ENCODE measurements at regions not wholly inside any gene's neighbourhood (a gene's known extent, or its start where the extent isn't known, plus 50 kb on each side); places are given as distances from the start of the nearest gene placed in this dataset.

DNA sequence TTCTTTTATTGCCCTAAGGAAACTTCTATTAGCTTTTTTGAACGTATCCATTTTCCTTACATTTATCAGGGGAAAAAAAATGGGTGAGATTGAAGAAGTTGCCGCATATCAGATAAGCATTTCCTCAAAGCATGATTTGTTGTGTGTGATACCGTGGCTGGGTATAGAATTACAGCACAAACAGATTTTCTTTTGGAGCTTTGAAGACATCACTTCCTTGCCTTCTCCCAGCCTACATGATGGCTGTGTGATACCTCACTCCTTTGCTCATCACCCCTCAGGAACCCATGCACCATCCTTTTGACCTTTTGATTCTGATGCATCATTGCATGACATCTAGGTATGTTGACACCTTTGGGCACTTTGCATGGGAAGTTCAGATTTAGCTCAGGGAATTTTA is 1155.3 kb downstream of the BRD1 start:
- no peak for DNase-seq (ENCODE audit: low spot score)

DNA sequence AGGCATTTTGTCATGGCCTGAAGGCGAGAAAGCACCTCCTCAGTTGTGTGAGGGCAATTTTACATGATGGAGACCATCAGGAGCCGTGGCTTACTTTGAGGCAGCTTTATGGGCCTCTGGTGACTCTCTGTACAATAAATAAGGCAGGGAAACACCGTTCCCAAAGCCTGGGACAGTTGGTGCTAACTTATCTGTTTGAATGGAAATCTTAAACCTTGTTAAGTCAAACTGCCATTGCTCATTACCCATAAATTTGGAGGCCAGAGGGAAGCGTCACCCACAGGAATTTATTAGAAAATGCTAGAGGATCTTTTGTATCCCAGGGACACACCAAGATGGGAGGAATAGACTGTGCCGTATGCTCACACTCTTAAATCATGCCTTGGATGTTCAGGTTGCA is 1156.9 kb downstream of the BRD1 start:
- DNase-seq (ENCODE audit: low spot score), result no peak

DNA sequence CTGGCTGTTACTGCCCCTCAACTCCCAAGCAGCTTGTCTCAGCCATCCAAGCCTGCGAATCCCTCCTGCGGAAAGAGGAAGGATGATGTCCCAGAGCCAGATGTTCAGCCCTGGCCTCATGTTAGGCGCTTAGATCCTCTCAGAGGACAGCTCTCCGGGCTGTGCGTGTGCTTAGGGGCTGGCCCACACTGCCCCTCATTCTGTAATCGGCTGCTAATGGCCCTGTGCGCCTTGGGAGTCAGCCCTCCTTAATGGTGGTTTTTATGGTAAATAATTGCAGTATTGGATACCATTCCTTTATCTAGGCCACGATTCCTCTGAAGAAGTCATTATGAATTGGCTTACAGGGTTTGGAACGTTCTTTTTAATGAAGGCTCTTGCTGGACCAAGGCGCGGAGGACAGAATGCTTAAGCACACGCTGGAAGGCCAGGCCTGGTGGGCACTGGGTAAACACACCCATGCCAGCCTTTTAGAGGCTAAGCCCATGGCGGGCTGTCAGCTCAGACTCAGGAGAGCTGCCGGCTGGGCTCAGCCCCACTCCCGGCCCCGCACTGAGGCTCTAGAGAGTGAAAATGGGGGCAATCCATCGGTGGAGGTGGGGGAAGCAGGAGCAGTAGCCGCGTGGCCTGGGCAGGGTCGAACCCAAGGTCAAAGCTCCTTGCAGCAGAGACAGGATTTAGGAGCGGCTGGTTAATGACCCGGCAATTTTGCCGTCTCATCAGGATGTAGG is 1157.5 kb downstream of the BRD1 start:
- DNase-seq (ENCODE audit: low spot score), result no peak

DNA sequence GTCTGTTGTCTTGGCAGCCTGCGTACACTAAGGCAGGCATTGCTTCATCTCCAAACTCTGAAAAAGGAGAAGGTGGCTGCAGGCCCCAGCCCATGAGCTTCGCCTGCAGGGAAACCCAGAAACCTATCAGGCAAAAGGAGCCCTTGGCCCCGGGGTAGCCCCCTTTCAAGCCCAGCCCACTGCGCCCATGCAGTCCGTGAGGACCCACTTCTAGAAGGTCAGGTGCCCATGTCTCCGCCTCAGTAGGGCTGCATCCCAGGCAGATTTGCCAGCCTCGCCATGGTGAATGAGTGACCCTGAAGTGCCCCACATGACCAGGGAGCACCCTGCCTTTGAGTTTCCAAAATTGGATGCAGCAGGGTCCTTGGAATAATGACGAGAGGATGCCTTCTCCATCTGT is 1158.4 kb downstream of the BRD1 start:
- DNase-seq (ENCODE audit: low spot score), result no peak

DNA sequence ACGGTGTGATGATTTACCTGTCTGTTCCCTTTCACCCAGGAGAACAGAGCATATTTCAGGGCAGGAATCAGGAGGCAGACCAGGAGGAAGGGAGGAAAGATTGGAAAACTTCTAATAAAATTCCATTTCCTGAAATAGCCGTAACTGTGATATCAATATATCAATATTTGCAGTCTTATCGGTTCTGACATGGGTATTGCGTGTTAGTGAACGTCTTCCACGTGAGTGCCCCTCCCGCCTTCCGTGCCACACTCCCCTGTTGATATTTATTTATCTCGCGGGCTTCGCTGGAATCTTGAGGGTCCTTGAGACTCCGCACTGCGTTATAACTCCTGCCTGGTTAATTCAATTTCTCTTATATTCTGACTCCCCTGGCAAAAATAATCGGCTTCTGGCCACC is 1160.4 kb downstream of the BRD1 start:
- DNase-seq (ENCODE audit: low spot score), result no peak

DNA sequence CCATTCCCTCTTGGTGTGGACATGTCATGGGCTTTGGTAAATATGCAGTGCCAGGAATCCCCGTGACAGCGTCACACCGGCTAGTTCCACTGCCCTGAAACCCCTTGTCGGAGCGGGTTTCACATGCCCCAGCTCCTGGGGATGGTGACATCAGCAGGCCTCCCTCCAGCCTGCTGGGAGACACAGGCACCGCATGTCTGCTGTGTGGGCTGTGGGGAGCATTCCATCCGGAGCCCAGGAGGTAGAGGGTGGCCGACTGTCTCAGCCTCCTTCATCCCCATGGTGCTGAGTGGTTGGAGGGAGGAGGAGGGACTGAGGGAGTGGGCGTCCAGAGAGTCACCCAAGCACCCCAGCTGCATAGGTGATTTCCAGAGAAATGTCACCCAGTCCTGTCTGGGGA is 1161.1 kb downstream of the BRD1 start:
- no peak for DNase-seq (ENCODE audit: low spot score)

DNA sequence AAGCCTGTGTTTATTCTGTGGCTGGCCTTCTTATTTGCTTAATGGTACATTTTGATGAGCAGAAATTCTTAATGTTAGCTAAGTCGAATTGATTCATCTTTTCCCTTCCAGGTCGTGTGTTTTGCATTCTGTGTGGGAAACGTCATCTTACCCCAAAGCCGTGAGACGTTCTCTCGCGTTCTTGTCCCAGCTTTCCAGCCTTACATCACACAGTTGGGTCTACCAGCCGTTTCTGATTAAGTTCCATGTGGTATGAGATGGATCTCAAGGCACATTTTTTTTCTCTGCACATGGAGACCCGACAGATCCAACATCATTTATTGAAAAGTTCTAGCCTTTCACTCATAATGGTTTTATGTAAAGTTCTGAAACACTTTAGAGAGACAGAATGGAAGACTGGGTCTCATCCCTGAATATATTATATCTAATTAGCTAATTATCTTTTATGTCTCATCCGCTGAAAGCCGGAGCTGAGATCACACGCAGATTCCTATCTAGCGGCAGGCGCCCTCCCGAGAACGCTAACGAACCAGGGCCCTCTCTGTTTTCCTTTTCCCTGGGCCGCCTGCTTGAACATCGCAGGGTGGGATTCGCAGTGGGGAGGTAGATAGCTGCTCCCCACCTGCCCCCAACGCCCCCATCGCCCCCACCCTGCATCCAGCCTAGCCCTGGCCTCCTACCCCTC is 1162.2 kb downstream of the BRD1 start:
- DNase-seq (ENCODE audit: low spot score), result no peak

DNA sequence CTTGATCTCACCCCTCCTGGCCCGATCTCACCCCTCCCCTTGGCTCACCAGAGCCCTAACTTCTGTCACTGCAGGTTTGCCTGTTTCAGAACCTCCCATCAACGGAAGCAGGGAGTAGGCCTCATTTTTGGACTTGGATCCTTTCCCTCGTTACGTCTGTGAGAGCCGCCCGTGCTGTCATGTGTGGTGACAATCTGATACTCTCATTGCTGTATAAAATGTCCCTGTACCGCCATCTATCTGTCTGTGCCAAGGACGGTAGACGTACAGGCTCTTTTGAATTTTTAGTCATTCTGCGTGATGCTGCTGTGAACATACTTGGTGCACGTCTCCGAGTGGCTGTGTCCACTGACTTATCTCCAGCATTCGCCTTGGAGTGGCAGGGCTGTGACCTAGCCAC is 1163.1 kb downstream of the BRD1 start:
- no peak for DNase-seq (ENCODE audit: low spot score)

DNA sequence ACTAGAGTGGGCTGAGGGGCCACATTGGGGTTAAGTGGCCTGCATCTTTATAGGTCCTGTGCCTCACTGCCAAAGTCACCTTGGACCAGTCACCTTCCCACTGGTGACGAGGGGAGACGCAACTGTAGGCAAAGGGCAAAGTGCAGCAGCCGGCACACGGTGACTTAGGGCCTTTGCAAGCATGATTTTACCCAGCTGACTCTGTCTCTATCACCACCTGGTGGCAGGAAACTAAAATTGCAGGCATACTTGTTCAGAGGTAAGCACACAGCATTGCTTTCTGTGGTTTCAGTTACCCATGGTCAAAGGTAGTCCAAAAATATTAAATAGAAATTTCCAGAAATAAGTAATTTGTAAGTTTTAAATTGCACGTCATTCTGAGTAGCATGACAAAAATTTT is 1164.4 kb downstream of the BRD1 start:
- peak; percentile 87 for DNase-seq (ENCODE audit: low spot score)

DNA sequence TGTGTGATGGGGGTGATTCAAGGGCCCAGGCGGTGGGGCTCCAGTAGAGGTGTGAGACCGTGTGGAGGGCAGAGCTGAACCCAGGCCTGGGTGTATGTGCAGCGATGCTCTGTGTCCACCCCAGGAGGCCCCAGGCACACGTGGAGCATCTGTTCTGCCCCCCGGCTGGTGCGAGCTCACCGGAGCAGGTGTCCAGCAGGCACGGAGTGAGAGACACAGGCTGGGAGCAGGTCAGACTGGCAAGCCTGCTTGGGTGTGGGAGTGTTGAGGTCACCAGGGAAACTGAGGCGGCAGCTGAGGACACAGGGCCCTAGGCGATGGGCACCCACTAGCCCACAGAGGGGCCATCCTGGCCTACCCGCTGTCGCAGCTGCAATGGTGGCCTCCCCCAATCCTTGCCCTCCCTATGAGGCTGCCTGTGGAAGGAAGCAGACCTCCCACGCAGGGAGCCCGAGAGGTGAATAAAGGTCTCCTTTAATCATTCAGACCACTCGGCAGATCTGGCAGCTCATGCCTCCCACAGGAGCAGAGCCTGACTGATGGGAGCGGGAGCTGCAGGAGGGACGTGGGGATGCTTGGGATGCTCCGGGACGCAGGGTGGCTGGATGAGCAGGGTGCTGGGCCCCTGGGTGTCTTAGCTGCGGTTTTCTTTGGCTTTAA is 1165.1 kb downstream of the BRD1 start:
- no peak for DNase-seq (ENCODE audit: low spot score)

DNA sequence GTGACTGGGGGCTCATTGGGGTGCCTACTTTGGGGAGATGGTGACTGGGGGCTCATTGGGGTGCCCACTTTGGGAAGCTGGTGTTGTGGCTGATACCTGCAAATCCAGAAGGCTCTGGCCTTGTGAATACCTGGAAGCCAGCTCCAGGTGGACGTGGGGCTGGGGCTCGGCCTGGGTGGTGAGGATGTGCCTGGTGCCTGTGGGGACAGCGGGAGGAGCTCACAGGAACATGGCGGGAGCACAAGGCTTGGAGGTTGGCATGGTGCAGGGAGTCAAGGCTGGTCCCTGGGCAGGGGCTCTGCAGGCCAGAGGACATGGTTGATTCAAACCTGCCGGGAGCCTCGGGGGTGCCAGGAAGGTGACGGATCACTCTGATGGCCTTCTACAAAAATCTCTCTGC is 1165.7 kb downstream of the BRD1 start:
- no peak for DNase-seq (ENCODE audit: low spot score)

DNA sequence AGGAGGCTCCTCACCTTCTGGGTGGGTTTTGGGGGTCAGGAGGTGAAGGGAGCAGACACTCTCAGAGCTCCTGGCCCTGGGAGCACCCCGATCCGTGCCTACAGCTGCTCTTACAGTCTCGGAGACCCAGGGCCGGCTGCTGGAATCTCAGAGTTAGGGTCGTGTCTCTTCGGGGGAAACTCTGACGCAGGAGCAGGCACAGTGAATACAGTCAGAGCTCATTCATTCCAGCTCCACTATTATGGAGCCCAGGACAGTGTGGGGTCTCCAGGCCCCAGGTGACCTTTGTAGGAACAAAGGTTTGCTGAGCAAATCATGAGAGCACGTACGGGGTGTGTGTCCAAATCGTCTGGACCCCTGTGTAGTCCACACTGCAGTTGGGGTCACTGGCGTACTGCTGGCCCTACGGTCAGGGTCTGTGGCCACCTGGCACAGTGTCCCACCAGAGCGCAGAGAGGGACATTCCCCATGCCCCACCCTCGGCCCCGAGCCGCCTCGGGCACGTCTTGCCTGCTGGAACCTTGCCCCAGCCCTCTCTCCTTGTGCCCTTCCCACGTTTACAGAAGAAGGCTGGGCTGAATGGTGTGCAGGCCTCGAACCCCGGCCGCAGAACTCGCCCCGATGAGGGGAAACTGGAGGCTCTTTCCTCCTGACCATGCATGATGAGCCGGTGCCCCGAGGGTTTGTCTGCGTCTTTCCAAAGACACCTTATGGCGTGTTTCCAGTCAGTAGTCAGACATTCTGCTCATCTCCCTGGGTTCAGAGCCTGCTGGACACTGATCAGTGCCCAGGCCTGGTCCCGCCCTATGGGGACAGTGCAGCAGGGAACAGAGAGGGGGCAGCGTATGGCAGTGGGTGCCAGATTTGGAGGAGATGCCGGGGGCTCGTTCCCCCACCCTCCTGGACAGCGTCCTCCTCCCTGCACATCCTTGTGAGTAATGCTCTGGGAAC is 1166.6 kb downstream of the BRD1 start:
- DNase-seq (ENCODE audit: low spot score), result no peak

DNA sequence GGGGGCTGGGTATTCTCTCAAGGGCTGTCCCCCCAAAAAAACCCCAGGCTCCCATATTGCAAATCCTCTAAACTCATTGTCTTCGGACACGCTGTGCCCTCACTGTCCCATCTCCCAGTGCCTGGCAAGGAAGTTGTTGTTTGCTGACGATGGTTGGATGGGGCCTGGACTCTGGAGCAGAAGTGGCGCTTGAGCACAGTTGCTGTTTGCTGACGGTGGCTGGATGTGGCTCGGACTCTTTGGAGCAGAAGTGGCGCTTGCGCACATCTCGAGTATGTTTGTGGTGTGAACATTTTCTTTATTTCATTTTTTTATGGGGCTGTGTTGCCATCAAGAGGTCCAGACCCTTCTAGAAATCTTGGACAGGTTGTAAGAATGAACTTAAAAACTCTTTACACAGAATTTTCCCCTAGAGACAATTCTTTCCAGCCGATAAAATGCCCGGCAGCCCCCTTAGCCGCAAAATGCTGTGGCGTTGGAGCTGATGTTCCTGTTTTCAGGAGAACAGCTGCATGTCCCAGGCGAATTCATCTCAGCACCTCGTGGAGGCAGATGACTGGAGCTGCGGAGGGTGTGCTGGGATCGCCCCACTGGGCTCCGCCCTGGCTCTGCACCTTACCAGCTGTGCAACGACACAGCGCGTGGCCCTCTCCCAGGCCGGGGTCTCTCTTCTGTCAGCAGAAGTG is 1167.4 kb downstream of the BRD1 start:
- DNase-seq (ENCODE audit: low spot score), result no peak

DNA sequence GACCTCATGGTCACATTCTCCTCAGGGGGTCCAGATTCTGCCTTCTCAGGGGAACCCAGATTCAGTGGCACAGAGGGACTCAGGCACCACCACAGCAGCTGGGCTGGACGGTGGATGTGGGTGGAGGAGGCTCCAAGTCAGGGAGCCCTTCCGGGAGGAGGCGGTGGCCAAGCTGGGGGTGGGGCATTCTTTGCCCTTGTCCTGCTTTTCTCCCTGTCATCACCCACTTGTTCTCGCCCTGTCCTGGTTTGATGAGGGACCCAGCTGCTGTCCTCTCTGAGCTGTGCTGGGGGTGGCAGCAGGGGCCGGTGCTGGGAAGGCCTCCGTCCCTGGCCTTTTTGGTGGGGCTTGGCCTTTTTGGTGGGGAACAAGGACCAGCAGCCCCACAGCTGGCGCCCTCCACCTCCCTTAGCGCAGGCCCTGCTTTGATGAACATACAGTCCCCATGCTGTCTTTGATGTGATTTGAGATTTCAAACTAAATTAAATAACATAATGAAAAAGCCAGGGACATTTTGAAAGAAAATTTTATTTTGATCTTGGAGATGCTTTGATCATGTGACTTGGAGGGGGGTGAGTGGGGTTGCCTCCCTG is 1168.2 kb downstream of the BRD1 start:
- DNase-seq (ENCODE audit: low spot score), result no peak

DNA sequence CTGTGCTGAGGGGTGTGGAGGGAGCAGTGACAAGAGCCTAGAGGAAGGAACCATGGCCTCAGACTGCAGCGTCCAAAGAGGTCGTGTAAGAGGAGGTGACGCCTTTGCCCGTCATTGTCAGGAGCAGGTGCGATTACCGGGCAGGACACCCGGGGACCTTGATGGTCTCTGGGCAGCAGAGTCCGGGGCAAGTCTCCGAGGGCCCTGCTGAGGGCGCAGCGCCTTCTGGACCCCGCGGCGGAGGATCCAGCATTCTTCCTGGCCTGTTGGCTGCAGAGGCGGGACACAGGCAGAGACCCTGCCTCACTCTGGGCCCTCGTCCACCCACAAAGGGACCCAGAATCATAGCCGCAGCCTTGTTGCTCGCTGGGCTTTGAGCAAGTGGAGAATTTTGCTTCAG is 1168.8 kb downstream of the BRD1 start:
- DNase-seq (ENCODE audit: low spot score), result no peak

DNA sequence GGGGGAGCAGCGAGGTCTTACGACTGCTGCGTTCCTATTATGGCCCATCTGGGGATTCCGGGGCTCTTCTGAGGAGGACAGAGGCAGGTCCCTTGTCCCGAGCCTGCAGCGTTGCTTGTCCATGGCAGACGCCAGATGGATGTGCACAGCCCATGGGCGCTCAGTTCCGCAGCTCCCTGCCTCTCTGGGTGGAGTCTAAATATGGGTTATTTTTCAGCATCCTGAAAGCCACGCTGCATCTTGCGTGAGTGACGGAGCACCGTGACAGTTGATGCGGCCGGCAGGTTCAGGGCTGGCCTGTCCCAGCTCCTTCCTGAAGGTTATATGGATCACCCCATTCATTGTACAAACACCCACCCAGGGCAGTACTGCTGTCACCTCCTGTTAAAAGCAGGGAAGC is 1169.4 kb downstream of the BRD1 start:
- no peak for DNase-seq (ENCODE audit: low spot score)

DNA sequence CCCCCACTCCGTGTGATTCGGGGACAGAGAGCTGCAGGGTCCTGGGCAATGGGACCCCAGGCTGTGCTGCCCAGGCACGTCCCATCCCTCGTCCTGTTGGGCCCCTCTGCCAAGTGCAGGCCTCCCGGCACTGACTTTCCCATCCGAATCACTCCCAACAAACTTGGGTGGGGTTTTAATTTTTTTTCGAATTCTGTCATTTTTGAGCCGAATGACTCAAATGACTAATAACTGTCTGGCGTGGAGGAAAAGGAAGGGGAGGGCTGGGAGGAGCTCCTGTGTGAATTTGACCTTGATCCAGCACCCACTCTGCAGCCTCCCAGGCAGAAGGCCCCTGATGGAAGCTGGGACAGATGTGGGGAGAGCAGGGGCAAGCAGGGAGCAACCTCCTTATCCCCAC is 1173.2 kb downstream of the BRD1 start:
- DNase-seq (ENCODE audit: low spot score), result no peak

DNA sequence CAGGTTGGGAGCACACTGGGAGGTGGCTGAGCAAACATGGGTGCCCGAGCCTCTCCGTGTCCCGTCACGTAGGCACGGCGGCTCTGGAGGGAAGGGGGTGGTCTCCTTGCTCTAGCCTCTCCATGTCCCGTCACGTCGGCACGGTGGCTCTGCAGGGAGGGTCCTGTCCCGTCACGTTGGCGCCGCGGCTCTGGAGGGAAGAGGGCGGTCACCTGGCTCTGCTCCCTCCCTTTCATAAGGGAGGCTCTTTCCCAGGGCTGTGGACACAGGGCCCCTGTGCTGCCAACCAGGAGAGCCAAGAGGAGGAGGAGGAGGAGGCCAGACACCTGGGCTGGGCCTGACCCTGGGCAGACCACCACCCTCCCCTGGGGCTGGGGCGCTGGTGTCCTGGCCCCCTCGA is 1173.7 kb downstream of the BRD1 start:
- DNase-seq (ENCODE audit: low spot score), result no peak

DNA sequence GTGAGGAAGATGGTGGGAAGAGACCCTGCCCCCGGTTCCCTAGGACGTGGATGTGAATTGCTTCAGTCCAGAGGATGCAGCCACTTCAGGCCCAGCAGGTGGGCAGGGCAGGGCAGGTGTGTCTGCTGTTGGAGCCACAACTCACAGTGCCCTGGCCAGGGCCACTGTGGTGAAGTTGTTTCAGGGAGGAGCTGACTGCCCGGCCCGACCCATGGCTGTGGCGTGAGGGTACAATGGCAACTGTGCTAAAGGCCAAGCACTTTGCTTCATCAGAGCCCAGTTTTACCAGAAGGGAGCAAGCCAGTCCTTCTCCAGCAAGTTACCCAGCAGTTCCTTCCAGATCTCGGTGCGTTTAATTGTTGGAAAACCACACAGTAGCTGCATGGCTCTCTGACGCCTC is 1174.4 kb downstream of the BRD1 start:
- DNase-seq (ENCODE audit: low spot score), result no peak

DNA sequence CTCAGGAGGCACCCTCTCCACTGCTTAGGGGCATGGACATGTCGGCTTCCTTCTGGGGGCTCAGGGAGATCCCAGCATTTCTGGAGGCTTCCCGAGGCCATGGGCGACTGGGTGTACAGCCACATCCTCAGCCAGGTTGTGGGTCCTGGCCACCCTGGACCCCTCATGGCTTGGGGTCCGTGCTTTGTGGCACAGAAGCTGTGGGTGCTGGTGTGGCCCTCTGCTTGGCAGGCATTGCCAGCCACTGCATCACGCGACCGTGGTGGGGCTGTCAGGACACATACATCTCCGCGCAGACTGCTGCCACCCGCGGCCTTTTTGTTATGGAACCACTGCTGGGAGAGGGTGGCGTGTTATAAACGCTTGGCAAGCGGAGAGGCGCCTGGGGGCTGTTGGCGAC is 1174.9 kb downstream of the BRD1 start:
- DNase-seq (ENCODE audit: low spot score), result no peak

DNA sequence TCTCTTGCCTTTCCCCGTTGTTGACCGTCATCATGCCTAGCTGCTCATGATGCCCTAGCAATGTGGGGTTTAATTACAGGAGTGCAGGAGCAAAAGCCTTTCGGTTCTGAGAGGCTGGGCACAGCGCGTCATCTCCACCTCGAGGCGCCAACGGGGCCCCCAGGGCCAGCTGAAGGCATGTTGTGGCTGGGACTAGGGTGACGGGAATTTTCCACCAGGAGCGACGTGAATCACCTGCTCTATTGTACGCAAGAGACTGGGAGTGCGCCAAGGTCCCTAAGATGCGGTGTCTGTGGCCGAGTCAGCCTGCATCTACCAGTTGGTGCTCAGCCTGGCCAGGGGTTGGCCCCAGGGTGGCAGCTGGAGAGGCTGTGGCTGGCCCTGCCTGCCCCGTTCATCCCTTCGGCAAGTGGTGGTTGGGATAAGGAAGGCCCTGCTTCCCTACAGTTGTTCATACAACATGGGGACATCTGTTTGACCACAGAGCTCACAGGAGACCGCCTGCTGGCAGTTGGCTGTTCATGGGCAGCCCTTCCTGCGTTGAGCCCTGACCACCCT is 1175.6 kb downstream of the BRD1 start:
- DNase-seq (ENCODE audit: low spot score), result no peak

All from iPS-NIHi11 (cell line).